ENCODE measurements at regions not wholly inside any gene's neighbourhood (a gene's known extent, or its start where the extent isn't known, plus 50 kb on each side); places are given as distances from the start of the nearest gene placed in this dataset.

DNA sequence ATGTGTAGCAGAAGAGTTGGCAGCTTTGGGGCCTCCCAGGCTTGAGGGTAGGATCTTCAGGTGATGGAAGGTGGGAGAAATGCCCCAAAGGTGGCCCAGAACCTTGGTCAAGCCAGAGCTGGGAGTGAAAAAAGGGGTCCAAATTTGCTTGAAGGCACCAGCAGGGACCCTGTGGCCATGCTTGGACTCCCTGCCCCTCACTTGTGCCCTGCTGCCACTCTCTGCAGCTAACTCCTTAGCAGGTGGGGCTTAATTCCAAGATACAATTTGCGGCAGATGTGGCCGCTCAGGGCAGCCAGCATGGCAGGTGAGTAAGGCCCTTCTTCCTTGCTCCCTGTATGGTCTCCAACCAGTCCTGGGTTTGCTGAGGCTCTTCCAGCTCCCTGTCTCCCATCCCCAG, 51.3 kb upstream of the ADRA1D start:
- Histone ChIP-seq H3K27me3 (peaks cover 0 to 10% (median 0%) of the 10 kb centered on the region in 3 donors), H3K9me3 (no peaks in the 10 kb centered on the region), H3K36me3 (no peaks in the 10 kb centered on the region), H3K27ac (no peak overlapping the region), H3K4me3 (no peak overlapping the region), H3K4me1 (peaks cover 0 to 5% (median 0%) of the 10 kb centered on the region in 4 donors)
- DNase-seq, result no peak
- WGBS, 5 donors, result 88 to 100% (median 100%) methylated on average over 2 of the region's 2 CpGs
- TF ChIP-seq EP300 (IDR thresholded peaks at IDR 0.05) (no peak), POLR2AphosphoS5 (IDR thresholded peaks at IDR 0.05) (no peak), POLR2A (IDR thresholded peaks at IDR 0.05) (no peak)
- TF ChIP-seq, protein P1, sequence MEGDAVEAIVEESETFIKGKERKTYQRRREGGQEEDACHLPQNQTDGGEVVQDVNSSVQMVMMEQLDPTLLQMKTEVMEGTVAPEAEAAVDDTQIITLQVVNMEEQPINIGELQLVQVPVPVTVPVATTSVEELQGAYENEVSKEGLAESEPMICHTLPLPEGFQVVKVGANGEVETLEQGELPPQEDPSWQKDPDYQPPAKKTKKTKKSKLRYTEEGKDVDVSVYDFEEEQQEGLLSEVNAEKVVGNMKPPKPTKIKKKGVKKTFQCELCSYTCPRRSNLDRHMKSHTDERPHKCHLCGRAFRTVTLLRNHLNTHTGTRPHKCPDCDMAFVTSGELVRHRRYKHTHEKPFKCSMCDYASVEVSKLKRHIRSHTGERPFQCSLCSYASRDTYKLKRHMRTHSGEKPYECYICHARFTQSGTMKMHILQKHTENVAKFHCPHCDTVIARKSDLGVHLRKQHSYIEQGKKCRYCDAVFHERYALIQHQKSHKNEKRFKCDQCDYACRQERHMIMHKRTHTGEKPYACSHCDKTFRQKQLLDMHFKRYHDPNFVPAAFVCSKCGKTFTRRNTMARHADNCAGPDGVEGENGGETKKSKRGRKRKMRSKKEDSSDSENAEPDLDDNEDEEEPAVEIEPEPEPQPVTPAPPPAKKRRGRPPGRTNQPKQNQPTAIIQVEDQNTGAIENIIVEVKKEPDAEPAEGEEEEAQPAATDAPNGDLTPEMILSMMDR (IDR thresholded peaks at IDR 0.05), result no peak
- intact Hi-C loops (cut with DNase I; ENCODE audit: low total_unique reads), result no loop called here

DNA sequence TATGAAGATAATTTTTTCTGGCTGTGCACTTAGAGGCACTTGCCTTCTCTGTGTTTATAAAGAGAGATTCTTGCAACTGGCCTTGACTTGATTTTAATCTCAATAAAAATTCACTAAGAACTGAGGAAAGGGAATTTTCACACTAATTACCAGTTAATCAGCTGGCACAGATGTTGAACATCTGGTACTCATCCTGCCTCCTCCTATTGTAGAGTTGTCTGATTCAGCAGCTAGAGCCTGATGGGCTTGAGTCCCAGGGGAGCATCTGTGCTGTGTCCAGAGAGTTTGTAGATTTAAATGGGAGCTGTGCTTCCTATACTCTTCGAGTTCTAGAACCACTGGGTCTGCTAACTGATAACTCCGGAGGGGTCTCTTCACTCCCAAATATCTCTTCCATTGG, 50.7 kb upstream of the ADRA1D start:
- no peaks in the 10 kb centered on the region for H3K9me3 ChIP-seq
- H3K4me3 ChIP-seq, result no peak overlapping the region
- DNase-seq, result peak in 1 of 2 donors; percentile 7
- TF ChIP-seq EP300 (IDR thresholded peaks at IDR 0.05) (no peak), POLR2AphosphoS5 (IDR thresholded peaks at IDR 0.05) (no peak), POLR2A (IDR thresholded peaks at IDR 0.05) (no peak)
- TF ChIP-seq, protein P1 (IDR thresholded peaks at IDR 0.05), result no peak
- intact Hi-C loops (cut with DNase I; ENCODE audit: low total_unique reads), result no loop called here
- H3K27ac ChIP-seq, result no peak overlapping the region
- WGBS, 5 donors, result 64 to 79% (median 73%) methylated on average over 2 of the region's 2 CpGs
- peaks cover 0 to 10% (median 0%) of the 10 kb centered on the region in 3 donors for H3K27me3 ChIP-seq
- no peaks in the 10 kb centered on the region for H3K36me3 ChIP-seq
- H3K4me1 ChIP-seq, result peaks cover 0 to 5% (median 0%) of the 10 kb centered on the region in 4 donors

DNA sequence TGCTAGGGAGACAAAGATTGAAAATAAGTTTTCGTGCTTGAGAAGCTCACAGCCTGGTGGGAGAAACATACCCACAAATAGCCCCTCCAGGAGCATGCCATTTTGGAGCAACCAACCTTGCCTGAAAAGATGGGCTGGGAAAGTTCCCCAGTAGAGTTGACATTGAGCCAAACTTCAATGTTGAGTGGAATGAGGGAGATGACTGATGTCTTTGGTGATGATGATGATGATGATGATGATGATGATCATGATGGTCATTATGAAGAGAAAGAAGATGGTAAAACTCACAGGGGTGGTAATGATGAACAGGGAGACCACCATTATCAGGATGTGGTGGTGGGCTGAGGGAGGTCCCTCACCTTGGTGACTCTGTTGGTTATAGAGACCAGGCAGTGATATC, 50.1 kb upstream of the ADRA1D start:
- H3K27ac ChIP-seq, result no peak overlapping the region
- 63 to 77% (median 71%) methylated on average over 1 of the region's 1 CpG for WGBS, 5 donors
- H3K4me1 ChIP-seq, result peaks cover 0 to 5% (median 0%) of the 10 kb centered on the region in 4 donors
- no peak overlapping the region for H3K4me3 ChIP-seq
- no peaks in the 10 kb centered on the region for H3K36me3 ChIP-seq
- no peak for DNase-seq
- H3K9me3 ChIP-seq, result no peaks in the 10 kb centered on the region
- intact Hi-C loops (cut with DNase I; ENCODE audit: low total_unique reads), result no loop called here
- H3K27me3 ChIP-seq, result peaks cover 0 to 10% (median 0%) of the 10 kb centered on the region in 3 donors
- no peak for TF ChIP-seq POLR2A (IDR thresholded peaks at IDR 0.05)
- TF ChIP-seq EP300 (IDR thresholded peaks at IDR 0.05), result no peak
- TF ChIP-seq, protein P1 (IDR thresholded peaks at IDR 0.05), result no peak
- no peak for TF ChIP-seq POLR2AphosphoS5 (IDR thresholded peaks at IDR 0.05)
